ENCODE measurements at regions not wholly inside any gene's neighbourhood (a gene's known extent, or its start where the extent isn't known, plus 50 kb on each side); places are given as distances from the start of the nearest gene placed in this dataset.
A peak's percentile ranks its signal among the peaks of the same experiment; 100 is the strongest.

GRCh38 chr2:21356857-21357255 is 233.1 kb downstream of the TDRD15 start:
- H3K27ac ChIP-seq: no peak overlapping the region
- TF ChIP-seq, protein P1, sequence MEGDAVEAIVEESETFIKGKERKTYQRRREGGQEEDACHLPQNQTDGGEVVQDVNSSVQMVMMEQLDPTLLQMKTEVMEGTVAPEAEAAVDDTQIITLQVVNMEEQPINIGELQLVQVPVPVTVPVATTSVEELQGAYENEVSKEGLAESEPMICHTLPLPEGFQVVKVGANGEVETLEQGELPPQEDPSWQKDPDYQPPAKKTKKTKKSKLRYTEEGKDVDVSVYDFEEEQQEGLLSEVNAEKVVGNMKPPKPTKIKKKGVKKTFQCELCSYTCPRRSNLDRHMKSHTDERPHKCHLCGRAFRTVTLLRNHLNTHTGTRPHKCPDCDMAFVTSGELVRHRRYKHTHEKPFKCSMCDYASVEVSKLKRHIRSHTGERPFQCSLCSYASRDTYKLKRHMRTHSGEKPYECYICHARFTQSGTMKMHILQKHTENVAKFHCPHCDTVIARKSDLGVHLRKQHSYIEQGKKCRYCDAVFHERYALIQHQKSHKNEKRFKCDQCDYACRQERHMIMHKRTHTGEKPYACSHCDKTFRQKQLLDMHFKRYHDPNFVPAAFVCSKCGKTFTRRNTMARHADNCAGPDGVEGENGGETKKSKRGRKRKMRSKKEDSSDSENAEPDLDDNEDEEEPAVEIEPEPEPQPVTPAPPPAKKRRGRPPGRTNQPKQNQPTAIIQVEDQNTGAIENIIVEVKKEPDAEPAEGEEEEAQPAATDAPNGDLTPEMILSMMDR (conservative IDR thresholded peaks at IDR 0.05): no peak
- TF ChIP-seq ZFX (IDR thresholded peaks at IDR 0.05): no peak

- H3K27ac ChIP-seq: no peak overlapping the region
- TF ChIP-seq ZFX (IDR thresholded peaks at IDR 0.05): no peak
- TF ChIP-seq, protein P1 (conservative IDR thresholded peaks at IDR 0.05): no peak
Measured at GRCh38 chr2:21358976-21359375, 235.2 kb downstream of the TDRD15 start.

DNA sequence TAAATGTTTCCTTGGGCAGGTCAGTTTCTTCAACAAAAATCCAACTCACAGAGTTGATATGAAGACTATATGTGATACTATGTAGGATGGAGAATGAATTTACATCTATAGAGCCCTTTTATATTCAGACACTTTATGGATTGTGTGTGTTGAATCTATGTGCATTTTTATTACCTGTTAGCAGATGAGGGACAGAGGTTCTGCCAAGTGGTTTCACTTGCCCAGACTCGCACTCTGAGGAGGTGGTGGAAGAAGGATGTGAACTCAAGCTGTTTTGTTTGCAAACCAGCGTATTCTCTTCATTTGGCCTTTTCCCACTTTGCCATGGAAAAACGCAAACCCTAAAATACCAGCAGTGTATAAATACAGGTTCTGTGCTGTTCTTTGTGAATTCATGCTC is 237.6 kb downstream of the TDRD15 start:
- H3K27ac ChIP-seq: no peak overlapping the region
- TF ChIP-seq, protein P1 (conservative IDR thresholded peaks at IDR 0.05): no peak
- no peak for TF ChIP-seq ZFX (IDR thresholded peaks at IDR 0.05)

GRCh38 chr2:21361957-21362486 is 238.3 kb downstream of the TDRD15 start:
- H3K27ac ChIP-seq: no peak overlapping the region
- TF ChIP-seq ZFX (IDR thresholded peaks at IDR 0.05): no peak
- TF ChIP-seq, protein P1 (conservative IDR thresholded peaks at IDR 0.05): no peak

GRCh38 chr2:21363364-21363763 is 239.6 kb downstream of the TDRD15 start:
- TF ChIP-seq, protein P1 (conservative IDR thresholded peaks at IDR 0.05): peak; percentile 41
- no peak for TF ChIP-seq ZFX (IDR thresholded peaks at IDR 0.05)
- H3K27ac ChIP-seq: no peak overlapping the region

- TF ChIP-seq, protein P1 (conservative IDR thresholded peaks at IDR 0.05): no peak
- TF ChIP-seq ZFX (IDR thresholded peaks at IDR 0.05): no peak
Measured at GRCh38 chr2:21367421-21367820, 243.7 kb downstream of the TDRD15 start.

GRCh38 chr2:21369787-21370186 is 246.0 kb downstream of the TDRD15 start:
- TF ChIP-seq, protein P1 (conservative IDR thresholded peaks at IDR 0.05): no peak
- no peak for TF ChIP-seq ZFX (IDR thresholded peaks at IDR 0.05)
- no peak overlapping the region for H3K27ac ChIP-seq

More at GRCh38 chr2:21367421-21367820, 243.7 kb downstream of the TDRD15 start:
- no peak overlapping the region for H3K27ac ChIP-seq

Data from C4-2B (cell line).